GM12874 (cell line): ENCODE measurements at regions not wholly inside any gene's neighbourhood (a gene's known extent, or its start where the extent isn't known, plus 50 kb on each side); places are given as distances from the start of the nearest gene placed in this dataset.

ENCODE experiments used
- CTCF ChIP-seq: IDR thresholded peaks from 2 replicates; pipeline ENCODE4 v1.5.1; 2011; ENCODE audit warnings: low read depth, mild to moderate bottlenecking, control low read depth, low read length, moderate library complexity; ENCODE audit not compliant: insufficient read depth

- no peak for TF ChIP-seq CTCF
Observed at GRCh38 chr13:107339209-107339608, 771.3 kb upstream of the ARGLU1 start.

- no peak for TF ChIP-seq CTCF
Observed at GRCh38 chr13:107332188-107332587, 764.3 kb upstream of the ARGLU1 start.

- no peak for TF ChIP-seq CTCF
Observed at GRCh38 chr13:107331359-107331758, 763.4 kb upstream of the ARGLU1 start.

GRCh38 chr13:107330484-107330883 lies 762.5 kb upstream of the ARGLU1 start:
- no peak for TF ChIP-seq CTCF

- no peak for TF ChIP-seq CTCF
Observed at GRCh38 chr13:107329991-107330390, 762.1 kb upstream of the ARGLU1 start.

GRCh38 chr13:107324416-107325204 lies 756.7 kb upstream of the ARGLU1 start:
- no peak for TF ChIP-seq CTCF

- no peak for TF ChIP-seq CTCF
Observed at GRCh38 chr13:107322228-107322627, 754.3 kb upstream of the ARGLU1 start.
